GM12873 (cell line): ENCODE measurements at regions not wholly inside any gene's neighbourhood (a gene's known extent, or its start where the extent isn't known, plus 50 kb on each side); places are given as distances from the start of the nearest gene placed in this dataset.
A peak's percentile ranks its signal among the peaks of the same experiment; 100 is the strongest.

Source experiments
- CTCF ChIP-seq: IDR thresholded peaks from 2 replicates; pipeline ENCODE4 v1.5.1; 2012; ENCODE audit warnings: low read depth, mild to moderate bottlenecking, moderate library complexity, low read length, control low read depth; ENCODE audit not compliant: insufficient read depth; ENCODE audit errors: missing control alignments

GRCh38 chr11:13207665-13208594 lies 69.7 kb upstream of the BMAL1 start:
- no peak for TF ChIP-seq CTCF

GRCh38 chr11:13208921-13209320 lies 68.7 kb upstream of the BMAL1 start:
- TF ChIP-seq CTCF: no peak

- no peak for TF ChIP-seq CTCF
Observed at GRCh38 chr11:13209379-13209778, 68.2 kb upstream of the BMAL1 start.

GRCh38 chr11:13210424-13210823 lies 67.2 kb upstream of the BMAL1 start:
- TF ChIP-seq CTCF: peak; percentile 47

GRCh38 chr11:13214276-13214675 lies 63.3 kb upstream of the BMAL1 start:
- no peak for TF ChIP-seq CTCF

GRCh38 chr11:13215149-13215548 lies 62.4 kb upstream of the BMAL1 start:
- TF ChIP-seq CTCF: no peak

- no peak for TF ChIP-seq CTCF
Observed at GRCh38 chr11:13216019-13216710, 61.4 kb upstream of the BMAL1 start.
